ENCODE measurements at regions not wholly inside any gene's neighbourhood (a gene's known extent, or its start where the extent isn't known, plus 50 kb on each side); places are given as distances from the start of the nearest gene placed in this dataset.

DNA sequence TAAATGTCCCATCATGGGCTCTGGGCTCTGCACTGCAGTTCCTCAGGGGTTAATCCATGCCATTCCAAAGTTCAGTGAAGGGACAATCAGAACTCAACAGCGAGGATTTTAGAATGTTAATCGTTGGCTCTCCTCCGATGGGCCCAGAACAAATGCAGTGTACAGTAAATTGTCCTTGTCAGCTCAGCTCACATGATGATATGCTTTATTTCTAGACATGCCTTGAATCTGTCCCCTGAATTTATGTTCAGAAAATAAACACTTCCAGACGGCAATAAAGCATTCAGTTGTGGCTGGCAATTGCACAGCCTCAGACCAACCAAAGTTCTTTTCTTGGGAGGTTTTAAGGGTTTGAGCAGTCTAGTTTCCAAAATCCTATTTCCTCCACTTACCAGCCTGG is 981.2 kb downstream of the BCL11A start:
- no peak for TF ChIP-seq CTCF (IDR thresholded peaks at IDR 0.05)
- TF ChIP-seq POLR2A (IDR thresholded peaks at IDR 0.05): no peak
